C4-2B (cell line): ENCODE measurements at regions not wholly inside any gene's neighbourhood (a gene's known extent, or its start where the extent isn't known, plus 50 kb on each side); places are given as distances from the start of the nearest gene placed in this dataset.

Source experiments
- CTCF ChIP-seq: fragments of 450-650 bp; conservative IDR thresholded peaks from 2 replicates; pipeline ENCODE4 v1.5.1; 2017; ENCODE audit warnings: mild to moderate bottlenecking
- ZFX ChIP-seq: fragments of 450-650 bp; IDR thresholded peaks from 2 replicates; pipeline ENCODE4 v1.6.1; 2017

- TF ChIP-seq CTCF (no peak), ZFX (no peak)
Measured at GRCh38 chr11:112533682-112534081, 273.0 kb upstream of the PLET1 start.
